Endothelial cell of umbilical vein (primary cell): ENCODE measurements at regions not wholly inside any gene's neighbourhood (a gene's known extent, or its start where the extent isn't known, plus 50 kb on each side); places are given as distances from the start of the nearest gene placed in this dataset.

Experiments
- BruUV-seq: library from RNA; stranded (reverse); fragments of 400-500 nt; replicated peaks from 2 replicates; lab custom pipeline; 2021; lab: Mats Ljungman, UMichigan
- CTCF ChIA-PET: fragments of 300-600, 350-600 bp; sonication (Branson Sonifier 250); formaldehyde crosslinking; loops from one replicate; lab custom pipeline; 2021; ENCODE audit warnings: antibody characterized with exemption, inconsistent platforms; lab: Charles Lee
- POLR2A ChIA-PET: fragments of 300-600, 350-600 bp; sonication (Branson Sonifier 250); formaldehyde crosslinking; loops from one replicate; lab custom pipeline; 2021; ENCODE audit warnings: antibody characterized with exemption, inconsistent platforms; lab: Charles Lee
- DNase-seq: peaks from one replicate; pipeline ENCODE4 v3.0.0-alpha.2; 2011; ENCODE audit warnings: low read depth, low spot score
- FAIRE-seq: peaks from 2 replicates; lab custom pipeline; 2011; peaks lifted over from hg19 to GRCh38; lab: Jason Lieb, UNC
- H2AFZ ChIP-seq: 2 replicates; pipeline ENCODE4 v1.6.0; 2012; ENCODE audit warnings: low read depth, low read length, control low read depth, inconsistent platforms
- H3K27ac ChIP-seq: 2 replicates; pipeline ENCODE4 v1.5.1; 2011; ENCODE audit warnings: low read depth, mild to moderate bottlenecking, control low read depth, low read length, moderate library complexity; ENCODE audit not compliant: insufficient read depth
- H3K27me3 ChIP-seq, 2 experiments: 2 replicates each; pipeline versions ENCODE4 v1.6.0 to v1.6.1; 2011; ENCODE audit warnings: low read length in 2 of 2, mixed read lengths in 1 of 2; ENCODE audit not compliant: control insufficient read depth in 2 of 2, insufficient read depth in 2 of 2
- H3K36me3 ChIP-seq, 2 experiments: 2 replicates in 1 of 2; 3 replicates in 1 of 2; pipeline ENCODE4 v1.5.1; 2011; ENCODE audit warnings: low read length in 2 of 2, mild to moderate bottlenecking in 1 of 2, moderate library complexity in 1 of 2; ENCODE audit not compliant: control insufficient read depth in 2 of 2, insufficient read depth in 2 of 2; ENCODE audit errors: extremely low read depth in 1 of 2
- H3K4me1 ChIP-seq: 3 replicates; pipeline ENCODE4 v1.5.1; 2011; ENCODE audit warnings: mild to moderate bottlenecking, low read length; ENCODE audit not compliant: control insufficient read depth, insufficient read depth; ENCODE audit errors: extremely low read depth
- H3K4me2 ChIP-seq: 2 replicates; pipeline ENCODE4 v1.6.1; 2011; ENCODE audit warnings: low read length, control low read depth, mixed read lengths; ENCODE audit not compliant: insufficient read depth
- H3K4me3 ChIP-seq, 3 experiments: fragments of 200-600 bp in 1 of 3; sonication (generic), shearing (Covaris generic) in 1 of 3; replicated peaks in 1 of 3; 2 replicates each; pipeline ENCODE4 v1.5.1; 2011 to 2016; ENCODE audit warnings: control low read depth in 3 of 3, low read length in 3 of 3, mild to moderate bottlenecking in 2 of 3, inconsistent platforms in 1 of 3, low read depth in 1 of 3, moderate library complexity in 1 of 3; ENCODE audit not compliant: insufficient read depth in 1 of 3
- H3K79me2 ChIP-seq: 2 replicates; pipeline ENCODE4 v1.6.0; 2012; ENCODE audit warnings: low read length, inconsistent platforms; ENCODE audit not compliant: control insufficient read depth, insufficient read depth
- H3K9ac ChIP-seq: replicated peaks from 2 replicates; pipeline ENCODE3; 2011; ENCODE audit warnings: low read length, control low read depth; ENCODE audit not compliant: insufficient read depth; ENCODE audit errors: extremely low read depth
- H3K9me1 ChIP-seq: replicated peaks from 3 replicates; pipeline ENCODE4 v1.6.0; 2011; ENCODE audit warnings: mild to moderate bottlenecking, low read length; ENCODE audit not compliant: control insufficient read depth, insufficient read depth; ENCODE audit errors: extremely low read depth
- H3K9me3 ChIP-seq: replicated peaks from 2 replicates; pipeline ENCODE4 v1.5.1; 2012; ENCODE audit warnings: low read length, inconsistent platforms; ENCODE audit not compliant: control insufficient read depth, insufficient read depth
- H4K20me1 ChIP-seq: replicated peaks from 2 replicates; pipeline ENCODE3; 2011; ENCODE audit warnings: mild to moderate bottlenecking, low read length; ENCODE audit not compliant: control insufficient read depth, insufficient read depth; ENCODE audit errors: extremely low read depth
- EZH2 ChIP-seq: IDR thresholded peaks from 2 replicates; pipeline ENCODE4 v1.6.1; 2012; ENCODE audit warnings: borderline replicate concordance, low read depth, mild to moderate bottlenecking, moderate library complexity, low read length, inconsistent platforms; ENCODE audit not compliant: severe bottlenecking
- FOS ChIP-seq: IDR thresholded peaks from 2 replicates; pipeline ENCODE4 v1.6.1; 2011; ENCODE audit warnings: mild to moderate bottlenecking, low read length, moderate library complexity, borderline replicate concordance; ENCODE audit not compliant: insufficient read depth
- GATA2 ChIP-seq: IDR thresholded peaks from 2 replicates; pipeline ENCODE4 v1.7.0; 2011; ENCODE audit warnings: low read depth, mild to moderate bottlenecking, moderate library complexity, mixed read lengths, low read length; ENCODE audit not compliant: insufficient read length, insufficient read depth
- JUN ChIP-seq: IDR thresholded peaks from 2 replicates; pipeline ENCODE4 v1.6.1; 2011; ENCODE audit warnings: borderline replicate concordance, low read depth; ENCODE audit not compliant: insufficient read length, insufficient read depth
- MYC ChIP-seq: IDR thresholded peaks from one replicate; pipeline ENCODE4 v1.6.1; 2011; ENCODE audit warnings: mild to moderate bottlenecking, low read depth, low read length
- POLR2A ChIP-seq: IDR thresholded peaks from 2 replicates; pipeline ENCODE4 v1.6.1; 2012; ENCODE audit warnings: low read depth, mild to moderate bottlenecking, control low read depth, low read length
- POLR2AphosphoS5 ChIP-seq: IDR thresholded peaks from 2 replicates; pipeline ENCODE4 v1.6.1; 2012; ENCODE audit warnings: low read depth, mild to moderate bottlenecking, control low read depth, low read length, moderate library complexity; ENCODE audit not compliant: insufficient read depth
- dilution Hi-C: fragments of 300-500 bp; cut with MboI; formaldehyde crosslinking; loops from one replicate; pipeline ENCODE4 v1.15.0; 2019; ENCODE audit warnings: low sequenced_read_pairs; ENCODE audit not compliant: extremely low pct_ligation_motif_present
- intact Hi-C: fragments of 100-400 bp; cut with micrococcal nuclease; formaldehyde crosslinking; loops from one replicate; pipeline ENCODE4 v1.10.0; 2022
- TF ChIP-seq, protein P1 (sequence below): IDR thresholded peaks from 2 replicates; pipeline ENCODE4 v1.6.1; 2011; ENCODE audit not compliant: insufficient read depth, insufficient read length
- TF ChIP-seq, protein P2 (sequence below), 2 donors: IDR thresholded peaks; 1 replicate in 1 of 2; 2 replicates in 1 of 2; pipeline ENCODE4 v1.5.1; 2011; ENCODE audit warnings: low read length in 2 of 2, mild to moderate bottlenecking in 2 of 2, moderate library complexity in 2 of 2, control low read depth in 1 of 2, inconsistent platforms in 1 of 2, low read depth in 1 of 2; ENCODE audit not compliant: insufficient read depth in 1 of 2; ENCODE audit errors: extremely low read depth in 1 of 2

DNA sequence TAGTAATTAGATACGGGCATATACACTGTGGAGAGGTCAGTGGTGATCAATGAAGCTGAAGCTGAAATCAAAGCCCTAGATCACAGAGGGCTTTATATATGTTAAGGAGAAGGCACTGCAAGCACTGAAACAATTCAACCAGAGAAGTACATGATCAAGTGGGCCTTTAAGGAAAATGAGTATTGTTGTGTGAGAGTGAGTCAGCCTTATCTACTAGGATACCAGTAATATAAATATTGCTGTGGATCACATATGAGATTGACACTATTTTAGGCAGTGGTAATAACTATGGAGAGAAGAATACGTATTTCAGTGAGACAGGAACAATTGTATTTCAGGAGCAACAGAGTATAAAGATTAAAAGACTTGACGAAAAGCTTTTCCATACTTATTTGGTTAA is 1172.2 kb upstream of the GJE1 start:
- no TSS peak for BruUV-seq
- Histone ChIP-seq H3K27ac (no peak overlapping the region), H3K36me3 (no peaks in the 10 kb centered on the region), H4K20me1 (no peaks in the 10 kb centered on the region), H3K4me3 (no peak overlapping the region), H3K4me2 (no peak overlapping the region), H3K9me3 (no peaks in the 10 kb centered on the region), H3K4me1 (peaks cover 8% of the 10 kb centered on the region), H3K79me2 (no peaks in the 10 kb centered on the region), H2AFZ (no peak overlapping the region), H3K27me3 (no peaks in the 10 kb centered on the region), H3K9ac (no peak overlapping the region), H3K9me1 (no peaks in the 10 kb centered on the region)
- ChIA-PET CTCF (no interaction called here), POLR2A (no interaction called here)
- peak; percentile 83 for DNase-seq
- TF ChIP-seq JUN (peak; percentile 43), GATA2 (peak; percentile 50), EZH2 (no peak), POLR2AphosphoS5 (no peak), MYC (no peak), POLR2A (no peak), FOS (peak; percentile 59)
- TF ChIP-seq, protein P1, sequence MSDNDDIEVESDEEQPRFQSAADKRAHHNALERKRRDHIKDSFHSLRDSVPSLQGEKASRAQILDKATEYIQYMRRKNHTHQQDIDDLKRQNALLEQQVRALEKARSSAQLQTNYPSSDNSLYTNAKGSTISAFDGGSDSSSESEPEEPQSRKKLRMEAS = no peak
- TF ChIP-seq, protein P2, sequence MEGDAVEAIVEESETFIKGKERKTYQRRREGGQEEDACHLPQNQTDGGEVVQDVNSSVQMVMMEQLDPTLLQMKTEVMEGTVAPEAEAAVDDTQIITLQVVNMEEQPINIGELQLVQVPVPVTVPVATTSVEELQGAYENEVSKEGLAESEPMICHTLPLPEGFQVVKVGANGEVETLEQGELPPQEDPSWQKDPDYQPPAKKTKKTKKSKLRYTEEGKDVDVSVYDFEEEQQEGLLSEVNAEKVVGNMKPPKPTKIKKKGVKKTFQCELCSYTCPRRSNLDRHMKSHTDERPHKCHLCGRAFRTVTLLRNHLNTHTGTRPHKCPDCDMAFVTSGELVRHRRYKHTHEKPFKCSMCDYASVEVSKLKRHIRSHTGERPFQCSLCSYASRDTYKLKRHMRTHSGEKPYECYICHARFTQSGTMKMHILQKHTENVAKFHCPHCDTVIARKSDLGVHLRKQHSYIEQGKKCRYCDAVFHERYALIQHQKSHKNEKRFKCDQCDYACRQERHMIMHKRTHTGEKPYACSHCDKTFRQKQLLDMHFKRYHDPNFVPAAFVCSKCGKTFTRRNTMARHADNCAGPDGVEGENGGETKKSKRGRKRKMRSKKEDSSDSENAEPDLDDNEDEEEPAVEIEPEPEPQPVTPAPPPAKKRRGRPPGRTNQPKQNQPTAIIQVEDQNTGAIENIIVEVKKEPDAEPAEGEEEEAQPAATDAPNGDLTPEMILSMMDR (IDR thresholded peaks at IDR 0.05; ENCODE audit: extremely low read depth in 1 of 2, insufficient read depth in 1 of 2, low read depth in 1 of 2, low read length in 2 of 2) = no peak
- peak; percentile 52 for FAIRE-seq
- intact Hi-C loops (no loop called here), dilution Hi-C loops (no loop called here)
